ENCODE measurements at regions not wholly inside any gene's neighbourhood (a gene's known extent, or its start where the extent isn't known, plus 50 kb on each side); places are given as distances from the start of the nearest gene placed in this dataset.
"Not testable (repeated sequence)": the region's sequence is repeated elsewhere in the genome, so short reads cannot be mapped to it uniquely, and the experiment has no call there.

GRCh38 chrX:1118572-1119199, 93.8 kb downstream of the CRLF2 start:
- H3K4me1 Mint-ChIP-seq (ENCODE audit: unreplicated experiment) = no peaks in the 10 kb centered on the region
- H3K9me3 Mint-ChIP-seq (ENCODE audit: unreplicated experiment) = peaks cover 36% of the 10 kb centered on the region
- H3K4me3 Mint-ChIP-seq (ENCODE audit: unreplicated experiment) = no peak overlapping the region
- DNase-seq (ENCODE audit: low spot score) = no peak
- TF ChIP-seq CTCF (IDR thresholded peaks at IDR 0.05; ENCODE audit: unreplicated experiment) = no peak
- peaks cover 8% of the 10 kb centered on the region for H3K27me3 Mint-ChIP-seq (ENCODE audit: unreplicated experiment)
- no peak overlapping the region for H3K27ac Mint-ChIP-seq (ENCODE audit: unreplicated experiment)
- H3K36me3 Mint-ChIP-seq (ENCODE audit: low read depth, unreplicated experiment) = peaks cover 17% of the 10 kb centered on the region

- H3K27me3 Mint-ChIP-seq (ENCODE audit: unreplicated experiment) = peaks cover 13% of the 10 kb centered on the region
- H3K27ac Mint-ChIP-seq (ENCODE audit: unreplicated experiment) = not testable (repeated sequence)
Observed at GRCh38 chrX:1115411-1115810, 97.0 kb downstream of the CRLF2 start.

GRCh38 chrX:1112321-1112720, 100.1 kb downstream of the CRLF2 start:
- no peak for DNase-seq (ENCODE audit: low spot score)
- peaks cover 22% of the 10 kb centered on the region for H3K27me3 Mint-ChIP-seq (ENCODE audit: unreplicated experiment)
- peaks cover 46% of the 10 kb centered on the region for H3K9me3 Mint-ChIP-seq (ENCODE audit: unreplicated experiment)
- no peaks in the 10 kb centered on the region for H3K4me1 Mint-ChIP-seq (ENCODE audit: unreplicated experiment)
- TF ChIP-seq CTCF (IDR thresholded peaks at IDR 0.05; ENCODE audit: unreplicated experiment) = no peak
- no peak overlapping the region for H3K27ac Mint-ChIP-seq (ENCODE audit: unreplicated experiment)
- H3K36me3 Mint-ChIP-seq (ENCODE audit: low read depth, unreplicated experiment) = peaks cover 24% of the 10 kb centered on the region
- no peak overlapping the region for H3K4me3 Mint-ChIP-seq (ENCODE audit: unreplicated experiment)

More at GRCh38 chrX:1115411-1115810, 97.0 kb downstream of the CRLF2 start:
- not testable (repeated sequence) for H3K4me1 Mint-ChIP-seq (ENCODE audit: unreplicated experiment); DNase-seq (ENCODE audit: low spot score); H3K4me3 Mint-ChIP-seq (ENCODE audit: unreplicated experiment)
- Mint-ChIP-seq H3K36me3 (ENCODE audit: low read depth, unreplicated experiment) (peaks cover 18% of the 10 kb centered on the region), H3K9me3 (ENCODE audit: unreplicated experiment) (peaks cover 43% of the 10 kb centered on the region)

- no peak for TF ChIP-seq CTCF (IDR thresholded peaks at IDR 0.05; ENCODE audit: unreplicated experiment)
- no peak overlapping the region for H3K27ac Mint-ChIP-seq (ENCODE audit: unreplicated experiment)
- H3K36me3 Mint-ChIP-seq (ENCODE audit: low read depth, unreplicated experiment) = peaks cover 24% of the 10 kb centered on the region
- H3K4me1 Mint-ChIP-seq (ENCODE audit: unreplicated experiment) = no peaks in the 10 kb centered on the region
- DNase-seq (ENCODE audit: low spot score) = no peak
- H3K27me3 Mint-ChIP-seq (ENCODE audit: unreplicated experiment) = peaks cover 23% of the 10 kb centered on the region
- no peak overlapping the region for H3K4me3 Mint-ChIP-seq (ENCODE audit: unreplicated experiment)
- peaks cover 47% of the 10 kb centered on the region for H3K9me3 Mint-ChIP-seq (ENCODE audit: unreplicated experiment)
Observed at GRCh38 chrX:1111601-1112300, 100.7 kb downstream of the CRLF2 start.

GRCh38 chrX:1109580-1110119, 102.8 kb downstream of the CRLF2 start:
- no peak for TF ChIP-seq CTCF (IDR thresholded peaks at IDR 0.05; ENCODE audit: unreplicated experiment)
- H3K4me1 Mint-ChIP-seq (ENCODE audit: unreplicated experiment) = no peaks in the 10 kb centered on the region
- no peak for DNase-seq (ENCODE audit: low spot score)
- peaks cover 35% of the 10 kb centered on the region for H3K27me3 Mint-ChIP-seq (ENCODE audit: unreplicated experiment)
- H3K36me3 Mint-ChIP-seq (ENCODE audit: low read depth, unreplicated experiment) = peaks cover 34% of the 10 kb centered on the region
- no peak overlapping the region for H3K27ac Mint-ChIP-seq (ENCODE audit: unreplicated experiment)
- H3K4me3 Mint-ChIP-seq (ENCODE audit: unreplicated experiment) = no peak overlapping the region
- peaks cover 51% of the 10 kb centered on the region for H3K9me3 Mint-ChIP-seq (ENCODE audit: unreplicated experiment)

Measured in endothelial cell (in vitro differentiated cells).